ENCODE measurements at regions not wholly inside any gene's neighbourhood (a gene's known extent, or its start where the extent isn't known, plus 50 kb on each side); places are given as distances from the start of the nearest gene placed in this dataset.
"Not testable (repeated sequence)": the region's sequence is repeated elsewhere in the genome, so short reads cannot be mapped to it uniquely, and the experiment has no call there.

DNA sequence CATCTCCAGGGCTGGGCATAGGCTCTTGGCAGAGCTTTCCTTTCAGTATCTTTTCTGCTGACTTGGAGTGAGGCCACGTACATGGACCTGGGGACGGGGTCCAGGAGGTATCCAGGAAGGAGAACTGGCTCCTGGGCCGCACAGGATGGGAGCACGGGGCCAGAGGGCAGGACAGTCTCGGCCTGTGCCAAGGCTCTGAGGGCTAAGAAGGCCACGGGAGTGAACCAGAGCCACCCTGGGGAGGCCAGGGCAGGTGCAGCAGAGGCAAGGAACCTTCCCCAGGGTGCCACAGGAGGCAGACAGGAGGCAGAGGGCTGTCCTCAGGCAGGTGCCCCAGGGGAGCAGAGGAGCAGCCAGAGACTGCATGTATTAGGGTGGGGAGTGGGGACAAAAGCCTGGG lies 50.3 kb downstream of the PLXNA1 start:
- no peak for DNase-seq

- DNase-seq, result no peak
Observed at GRCh38 chr3:127033786-127034185, 50.9 kb downstream of the PLXNA1 start.

DNA sequence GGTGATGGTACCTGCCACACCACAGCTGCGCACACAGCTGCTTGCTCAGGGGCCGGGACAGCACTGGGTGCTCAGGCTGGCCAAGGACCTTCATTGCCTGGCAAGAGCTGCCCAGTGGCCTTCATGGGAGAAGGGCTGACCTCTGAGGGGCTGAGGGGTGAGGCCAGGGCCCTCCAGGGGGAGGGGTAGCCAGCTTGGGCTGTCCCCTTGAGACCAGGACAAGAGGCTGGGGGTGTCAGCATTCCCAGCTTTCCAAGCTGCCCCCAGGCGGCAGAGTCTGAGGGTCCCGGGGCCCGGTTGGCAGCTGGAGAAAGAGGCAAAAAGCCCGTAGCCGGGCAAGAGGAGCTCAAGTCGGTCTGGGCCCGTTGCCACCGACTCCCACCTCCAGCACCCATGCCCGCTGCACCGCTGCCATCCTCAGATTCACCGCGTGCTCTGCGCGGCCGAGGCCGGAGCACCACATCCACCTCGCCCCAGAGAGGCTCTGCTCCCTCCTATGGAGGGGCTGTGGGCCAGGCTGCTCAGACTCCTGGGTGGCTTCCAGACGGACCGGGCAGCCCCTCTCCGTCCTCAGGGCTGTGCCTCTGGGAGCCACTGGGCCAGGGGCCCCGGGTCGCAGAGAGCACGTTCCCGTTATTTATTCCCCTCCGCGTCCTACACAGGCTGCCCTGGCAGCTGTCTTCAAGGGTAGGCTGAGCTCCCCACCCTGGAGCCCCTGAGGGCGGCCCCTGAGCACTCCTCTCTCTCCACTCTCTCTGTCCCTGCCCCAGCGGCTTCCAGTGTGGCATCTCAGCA lies 51.5 kb downstream of the PLXNA1 start:
- DNase-seq, result no peak

DNA sequence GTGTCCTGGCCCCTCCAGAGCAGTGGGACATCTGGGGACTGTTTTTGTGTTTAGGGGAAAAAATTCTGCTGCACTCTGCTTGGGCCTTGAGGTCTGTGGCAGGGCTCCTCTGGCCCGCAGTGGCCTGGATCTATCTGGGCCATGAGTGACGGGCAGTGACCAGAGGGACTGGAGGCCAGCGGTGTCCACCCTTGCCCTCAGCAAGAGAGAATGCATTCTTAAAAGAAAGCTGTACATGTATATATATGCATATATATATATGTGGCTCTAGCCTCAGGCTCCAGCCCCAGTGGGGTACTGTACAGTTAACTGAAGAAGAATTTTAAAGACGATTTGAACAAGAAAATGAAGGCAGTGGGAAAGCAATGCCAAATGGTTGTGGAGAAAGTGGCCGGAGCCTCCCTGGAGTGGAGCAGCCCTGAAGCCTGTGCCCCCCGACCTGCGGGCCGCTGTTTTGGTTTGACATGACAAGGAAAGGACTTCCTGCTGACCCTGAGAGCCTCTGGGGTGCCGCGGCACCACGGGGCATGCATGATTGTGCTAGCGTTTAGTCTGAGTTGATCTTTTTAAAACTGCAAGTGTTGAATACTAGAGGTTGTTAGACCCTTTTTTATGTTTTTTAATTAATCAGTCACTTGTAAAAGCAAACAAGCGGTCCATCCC lies 52.2 kb downstream of the PLXNA1 start:
- DNase-seq, result no peak

DNA sequence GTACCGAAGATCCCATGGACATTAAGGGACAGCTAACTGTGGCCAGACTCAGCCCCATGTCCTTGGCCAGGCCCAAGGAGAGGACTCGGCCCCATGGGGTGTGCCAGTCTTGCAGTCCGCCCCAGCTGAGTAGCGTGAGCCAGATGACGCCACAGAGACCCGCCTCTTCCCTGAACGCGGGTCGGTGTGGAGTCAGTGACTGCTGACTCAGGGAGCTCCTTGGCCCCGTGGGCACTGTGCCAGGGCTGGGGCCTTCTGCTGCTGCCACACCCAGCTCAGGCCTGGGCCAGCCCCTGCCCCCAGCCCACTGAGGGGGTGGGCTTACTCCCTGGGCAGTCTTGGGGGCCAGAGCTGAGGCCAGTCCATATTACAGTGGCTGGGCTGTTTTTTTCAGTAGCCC lies 52.8 kb downstream of the PLXNA1 start:
- no peak for DNase-seq

GRCh38 chr3:127036209-127037020 lies 53.5 kb downstream of the PLXNA1 start:
- no peak for DNase-seq

- DNase-seq, result no peak
Observed at GRCh38 chr3:127037021-127037400, 54.1 kb downstream of the PLXNA1 start.

DNA sequence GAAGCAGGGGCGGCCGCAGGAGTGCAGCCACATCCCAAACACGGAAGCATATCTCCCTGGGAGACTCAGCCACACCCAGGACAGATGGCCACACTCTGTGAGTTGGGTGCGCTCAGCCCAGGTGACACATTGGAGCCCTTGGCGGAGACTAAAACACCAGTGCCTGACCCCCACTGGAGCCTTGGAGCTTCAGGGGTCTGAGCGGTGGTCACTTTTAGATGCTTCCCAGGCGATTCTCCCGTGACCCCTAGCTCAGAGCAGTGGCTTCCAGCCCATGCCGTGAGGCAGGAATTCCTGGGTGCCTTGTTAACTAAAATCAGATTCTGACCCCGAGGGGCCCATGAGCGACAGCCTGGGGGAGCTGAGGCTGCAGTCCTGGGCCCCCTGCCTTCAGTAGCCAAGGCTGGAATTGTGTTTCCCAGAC lies 54.5 kb downstream of the PLXNA1 start:
- DNase-seq, result no peak

DNA sequence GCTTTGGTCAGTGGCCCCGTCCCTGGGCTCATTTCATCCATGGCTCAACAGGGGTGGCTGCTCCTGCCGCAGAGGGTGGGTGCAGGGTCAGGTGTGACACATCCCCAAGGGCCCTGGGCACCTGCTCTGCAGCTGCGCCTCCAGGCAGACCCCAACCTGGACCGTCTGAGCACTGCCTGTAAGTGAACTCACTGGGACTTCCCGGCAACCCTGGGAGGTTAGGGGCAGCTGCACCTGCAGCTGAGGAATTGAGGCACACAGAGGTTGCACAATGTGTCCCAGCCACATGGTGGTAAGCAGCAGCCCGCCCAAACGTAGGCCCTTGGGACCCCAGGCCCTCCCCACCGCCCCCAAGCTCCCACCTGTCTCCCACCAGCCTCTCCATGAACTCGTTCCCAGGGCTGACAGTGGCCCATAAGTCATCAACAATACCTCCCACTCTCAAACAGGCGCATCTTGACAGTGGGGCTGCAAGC lies 55.1 kb downstream of the PLXNA1 start:
- DNase-seq, result no peak

GRCh38 chr3:127038466-127038865 lies 55.6 kb downstream of the PLXNA1 start:
- no peak for DNase-seq

- DNase-seq, result no peak
Observed at GRCh38 chr3:127038923-127039581, 56.1 kb downstream of the PLXNA1 start.

GRCh38 chr3:127039719-127040118 lies 56.8 kb downstream of the PLXNA1 start:
- no peak for DNase-seq

- no peak for DNase-seq
Observed at GRCh38 chr3:127040216-127040615, 57.3 kb downstream of the PLXNA1 start.

DNA sequence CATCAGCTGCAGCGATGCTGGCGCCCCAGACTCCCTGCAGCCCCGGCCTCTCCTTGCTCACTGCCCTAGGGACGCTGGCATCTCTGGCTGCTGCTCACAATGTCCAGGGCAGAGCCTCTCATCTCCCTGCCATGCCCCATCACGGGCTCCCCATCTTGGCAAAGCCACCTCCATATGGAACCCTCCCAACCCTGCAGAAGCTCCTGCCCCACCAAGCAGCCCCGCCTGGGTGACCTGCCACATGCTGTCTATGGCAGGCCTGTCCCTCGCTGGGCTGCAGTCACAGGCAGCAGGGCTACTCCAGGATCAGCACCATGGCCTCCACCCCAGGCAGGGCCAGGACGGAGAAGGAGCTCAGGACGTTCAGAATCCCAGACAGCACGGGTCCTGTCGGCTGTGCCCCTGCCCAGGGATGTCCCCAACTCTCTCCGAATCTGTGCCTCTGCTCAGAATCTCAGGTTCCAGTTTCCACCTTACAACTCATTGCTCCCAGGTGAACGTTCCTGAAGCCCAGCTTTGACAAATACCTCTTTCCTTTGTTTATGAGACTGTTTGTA lies 58.4 kb downstream of the PLXNA1 start:
- no peak for DNase-seq

- no peak for DNase-seq
Observed at GRCh38 chr3:127041933-127042332, 59.0 kb downstream of the PLXNA1 start.

- DNase-seq, result no peak
Observed at GRCh38 chr3:127042634-127043033, 59.7 kb downstream of the PLXNA1 start.

- DNase-seq, result no peak
Observed at GRCh38 chr3:127043041-127043641, 60.2 kb downstream of the PLXNA1 start.

- no peak for DNase-seq
Observed at GRCh38 chr3:127043731-127044510, 61.0 kb downstream of the PLXNA1 start.

GRCh38 chr3:127044996-127045395 lies 62.1 kb downstream of the PLXNA1 start:
- DNase-seq, result peak; percentile 81

DNA sequence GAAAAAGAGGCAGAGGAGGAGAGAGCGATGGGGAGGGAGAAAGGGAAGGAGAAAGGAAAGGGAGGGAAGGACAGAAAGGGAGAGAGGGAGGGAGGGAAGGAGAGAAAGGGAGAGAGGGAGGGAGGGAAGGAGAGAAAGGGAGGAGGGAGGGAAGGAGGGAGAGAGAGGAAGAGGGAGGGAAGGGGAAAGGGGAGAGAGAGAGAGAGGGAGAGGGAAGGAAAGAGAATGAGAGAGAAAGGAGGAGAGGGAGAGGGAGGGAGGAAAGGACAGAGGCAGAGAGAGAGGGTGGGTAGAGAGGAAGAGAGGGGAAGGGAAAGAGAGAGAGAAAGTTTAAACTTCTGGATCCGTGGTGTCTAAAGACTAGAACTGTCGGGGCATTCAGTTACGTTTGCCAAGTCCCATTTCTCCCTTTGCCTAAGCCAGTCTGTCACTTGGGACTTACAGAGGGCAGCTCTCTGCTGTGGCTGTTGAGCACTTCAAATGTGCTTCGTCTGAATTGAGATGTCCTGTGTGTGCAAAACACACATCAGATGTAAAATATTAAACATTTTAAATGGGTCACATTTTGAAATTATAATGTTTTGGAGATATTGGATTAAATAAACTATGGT lies 62.6 kb downstream of the PLXNA1 start:
- DNase-seq, result peak; percentile 20

DNA sequence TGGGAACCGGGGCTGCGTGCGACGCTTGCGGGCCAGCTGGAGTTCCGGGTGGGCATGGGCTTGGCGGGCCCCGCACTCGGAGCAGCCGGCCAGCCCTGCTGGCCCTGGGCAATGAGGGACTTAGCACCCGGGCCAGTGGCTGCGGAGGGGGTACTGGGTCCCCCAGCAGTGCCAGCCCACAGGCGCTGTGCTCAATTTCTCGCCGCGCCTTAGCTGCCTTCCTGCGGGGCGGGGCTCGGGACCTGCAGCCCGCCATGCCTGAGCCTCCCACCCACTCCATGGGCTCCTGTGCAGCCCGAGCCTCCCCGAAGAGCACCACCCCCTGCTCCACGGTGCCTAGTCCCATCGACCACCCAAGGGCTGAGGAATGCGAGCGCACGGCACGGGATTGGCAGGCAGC lies 63.8 kb downstream of the PLXNA1 start:
- DNase-seq, result not testable (repeated sequence)
